HL-60/S4 treated with phorbol 12-myristate 13-acetate at 8.2 ng/mL for 4 days and 3 days (cell line): ENCODE measurements at regions not wholly inside any gene's neighbourhood (a gene's known extent, or its start where the extent isn't known, plus 50 kb on each side); places are given as distances from the start of the nearest gene placed in this dataset.
"Not testable (repeated sequence)": the region's sequence is repeated elsewhere in the genome, so short reads cannot be mapped to it uniquely, and the experiment has no call there.

Experiments
- in situ Hi-C: fragments of 300-500 bp; cut with MboI; formaldehyde crosslinking; loops from 2 replicates; pipeline ENCODE4 v1.15.0; 2022; ENCODE audit warnings: low sequenced_read_pairs

DNA sequence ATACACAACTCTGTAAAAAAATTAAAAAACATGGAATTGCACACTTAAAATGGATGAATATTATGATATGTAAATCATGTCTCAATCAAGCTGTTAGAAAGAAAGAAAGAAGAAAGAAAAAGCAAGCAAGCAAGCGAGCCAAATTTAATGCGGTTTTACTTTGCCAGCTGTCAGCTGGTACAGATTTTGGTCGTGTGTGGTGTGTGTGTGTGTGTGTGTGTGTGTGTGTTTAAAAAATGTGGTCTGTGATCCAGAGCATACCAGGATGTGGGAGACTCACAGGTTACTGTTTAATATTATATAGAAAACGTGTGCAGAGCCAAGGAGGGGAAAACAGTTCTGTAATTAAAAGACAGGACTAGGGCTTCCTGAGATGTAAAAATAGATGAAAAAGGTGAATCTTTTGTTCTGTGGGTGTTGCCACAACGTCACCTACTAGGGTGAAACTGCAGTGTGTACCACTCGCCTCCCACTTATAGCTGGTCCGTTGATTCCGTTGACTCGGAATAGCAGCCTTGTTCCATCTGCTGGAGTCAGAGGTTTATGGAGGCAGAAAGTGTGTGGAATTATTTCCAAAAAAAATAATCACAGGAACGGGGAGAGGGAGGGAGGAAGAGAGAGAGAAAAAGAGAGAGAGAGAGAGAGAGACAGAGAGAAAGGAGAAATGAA, 197.7 kb downstream of the BCAS1 start:
- in situ Hi-C loops = no loop called here

DNA sequence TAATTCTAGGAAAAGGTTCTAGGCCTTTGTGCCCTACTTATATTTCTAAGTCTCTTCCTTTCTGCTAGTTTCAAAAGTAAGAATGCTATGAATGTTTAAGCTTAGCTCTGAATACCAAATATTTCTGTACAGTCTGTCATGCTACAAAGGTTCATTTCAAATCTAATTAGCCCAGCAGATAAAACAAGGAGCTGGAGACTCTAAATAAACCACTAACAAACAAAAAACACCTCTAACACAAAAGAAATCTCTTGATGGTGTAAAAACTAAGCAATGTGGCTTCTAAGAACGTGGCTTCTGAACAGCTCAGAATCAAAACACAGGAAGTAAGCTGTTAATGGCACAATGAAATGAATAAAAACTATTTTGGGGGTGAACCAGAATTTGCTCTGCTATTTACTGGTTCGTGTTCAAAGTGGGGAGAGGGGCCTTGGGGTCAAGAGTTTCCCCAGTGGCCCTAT, 198.3 kb downstream of the BCAS1 start:
- in situ Hi-C loops = no loop called here

DNA sequence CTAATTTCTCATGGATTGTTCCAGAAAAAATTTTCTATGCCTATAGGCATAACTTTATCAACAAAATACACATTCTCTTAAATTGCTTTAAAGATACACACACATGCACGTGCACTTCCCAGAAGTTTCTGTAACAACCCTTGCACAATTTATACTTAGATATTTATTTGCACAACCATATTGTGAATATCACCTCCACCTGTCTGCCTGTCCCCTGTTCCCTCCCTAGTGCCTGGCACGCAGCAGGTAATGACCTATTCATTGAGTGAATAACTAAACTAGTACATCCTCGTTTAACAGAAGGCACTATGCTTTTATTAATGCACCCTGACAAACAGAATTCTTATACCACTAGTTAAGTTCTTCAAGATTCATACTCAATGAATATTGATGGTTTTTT, 198.9 kb downstream of the BCAS1 start:
- in situ Hi-C loops = no loop called here

DNA sequence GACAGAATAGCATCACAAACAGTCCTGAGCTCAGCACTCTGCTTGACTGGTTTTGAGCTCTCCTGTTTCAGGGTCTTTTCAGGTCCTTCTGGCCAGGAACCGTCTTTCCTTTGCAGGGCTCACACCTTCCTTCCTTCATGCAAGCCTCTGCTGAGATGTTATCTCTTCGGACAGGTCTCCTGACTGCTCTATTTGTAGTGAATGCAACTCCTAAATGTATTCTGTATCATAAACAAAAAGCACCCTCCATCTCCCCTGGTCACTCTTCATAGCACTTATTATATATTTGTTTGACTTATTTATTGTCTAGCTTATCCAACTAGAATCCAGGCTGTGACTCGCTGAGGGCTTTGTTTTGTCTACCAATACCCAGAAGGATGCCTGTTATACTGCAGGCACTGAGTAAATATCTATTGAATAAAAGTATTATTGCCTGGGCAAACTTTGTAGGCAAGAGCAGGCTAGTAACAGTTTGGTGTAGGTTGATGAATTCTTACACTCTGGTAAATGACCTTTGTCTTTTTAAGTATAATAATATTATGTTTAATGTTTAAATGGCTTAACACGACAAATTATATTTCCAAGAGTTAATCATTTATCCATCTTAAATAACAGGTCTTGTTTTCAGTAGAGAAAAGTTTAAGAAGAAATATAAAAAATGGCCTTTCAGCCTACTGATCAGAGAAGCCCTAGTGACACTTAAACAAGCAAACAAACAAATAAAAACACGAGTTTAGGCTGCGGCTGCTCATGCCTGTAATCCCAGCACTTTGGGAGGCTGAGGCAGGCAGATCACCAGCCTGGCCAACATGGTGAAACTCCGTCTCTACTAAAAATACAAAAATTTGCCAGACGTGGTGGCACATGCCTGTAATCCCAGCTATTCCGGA, 199.7 kb downstream of the BCAS1 start:
- in situ Hi-C loops = no loop called here

DNA sequence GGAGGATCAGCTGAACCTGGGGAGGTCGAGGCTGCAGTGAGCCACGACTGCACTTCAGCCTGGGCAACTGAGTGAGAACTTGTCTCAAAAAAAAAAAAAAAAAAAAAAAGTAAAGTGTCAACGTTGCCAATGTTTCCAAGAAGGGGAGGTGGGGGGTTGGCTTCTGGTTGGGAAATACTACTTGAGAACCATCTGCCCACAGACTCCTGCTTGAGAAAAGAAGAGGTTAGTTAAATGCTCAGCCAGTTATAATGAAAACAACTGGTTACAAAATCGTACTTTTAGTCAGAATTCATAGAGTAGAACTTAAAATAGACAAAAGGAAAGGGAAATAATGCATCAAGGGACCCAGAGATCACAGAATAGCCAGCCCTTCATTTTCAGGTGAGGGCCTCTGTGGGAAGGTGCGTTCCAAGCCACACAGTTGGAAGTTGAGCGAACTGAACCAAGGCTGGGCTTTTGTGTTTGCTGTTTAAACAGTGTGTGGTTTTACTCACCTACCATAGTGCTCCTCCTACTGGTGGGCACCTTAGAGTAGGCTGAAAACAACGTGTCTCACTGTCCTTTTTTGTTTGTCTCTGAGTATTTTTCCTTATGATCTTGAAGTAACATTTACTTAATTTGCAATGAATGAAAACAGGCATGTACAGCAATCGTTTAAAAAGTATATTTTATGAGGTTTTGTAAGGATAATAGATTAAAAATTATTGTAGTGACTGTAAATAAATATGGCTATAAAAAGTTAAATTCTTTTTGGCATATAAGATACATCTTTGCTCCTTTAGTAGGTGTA, 200.7 kb downstream of the BCAS1 start:
- in situ Hi-C loops = no loop called here

DNA sequence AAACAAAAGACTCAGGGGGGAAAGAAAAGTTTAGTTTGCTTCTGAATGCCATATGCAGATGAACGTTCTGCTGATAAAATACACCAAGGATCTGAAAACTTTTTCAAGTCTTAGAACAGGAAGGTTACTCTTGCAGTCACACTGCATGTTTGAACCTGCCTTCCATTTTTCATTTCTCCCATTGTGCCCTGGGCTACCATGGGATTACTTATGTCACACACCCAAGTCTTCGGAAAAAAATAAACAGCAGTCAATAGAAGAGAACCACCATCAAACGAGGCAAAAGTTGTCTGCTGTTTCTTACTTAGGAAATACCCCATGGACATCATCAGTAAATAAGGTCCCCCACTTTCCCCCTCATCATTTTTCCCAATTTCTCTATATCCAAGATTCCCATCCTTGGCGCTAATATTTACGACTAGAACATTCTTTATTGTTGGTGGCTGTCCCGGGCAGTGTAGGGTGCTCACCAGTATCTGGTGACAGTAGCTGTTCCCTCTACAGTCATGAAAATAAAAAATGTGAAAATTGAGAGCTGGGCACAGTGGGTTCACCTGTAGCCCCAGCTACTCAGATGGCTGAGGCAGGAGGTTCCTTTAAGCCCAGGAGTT, 202.5 kb downstream of the BCAS1 start:
- in situ Hi-C loops = no loop called here

DNA sequence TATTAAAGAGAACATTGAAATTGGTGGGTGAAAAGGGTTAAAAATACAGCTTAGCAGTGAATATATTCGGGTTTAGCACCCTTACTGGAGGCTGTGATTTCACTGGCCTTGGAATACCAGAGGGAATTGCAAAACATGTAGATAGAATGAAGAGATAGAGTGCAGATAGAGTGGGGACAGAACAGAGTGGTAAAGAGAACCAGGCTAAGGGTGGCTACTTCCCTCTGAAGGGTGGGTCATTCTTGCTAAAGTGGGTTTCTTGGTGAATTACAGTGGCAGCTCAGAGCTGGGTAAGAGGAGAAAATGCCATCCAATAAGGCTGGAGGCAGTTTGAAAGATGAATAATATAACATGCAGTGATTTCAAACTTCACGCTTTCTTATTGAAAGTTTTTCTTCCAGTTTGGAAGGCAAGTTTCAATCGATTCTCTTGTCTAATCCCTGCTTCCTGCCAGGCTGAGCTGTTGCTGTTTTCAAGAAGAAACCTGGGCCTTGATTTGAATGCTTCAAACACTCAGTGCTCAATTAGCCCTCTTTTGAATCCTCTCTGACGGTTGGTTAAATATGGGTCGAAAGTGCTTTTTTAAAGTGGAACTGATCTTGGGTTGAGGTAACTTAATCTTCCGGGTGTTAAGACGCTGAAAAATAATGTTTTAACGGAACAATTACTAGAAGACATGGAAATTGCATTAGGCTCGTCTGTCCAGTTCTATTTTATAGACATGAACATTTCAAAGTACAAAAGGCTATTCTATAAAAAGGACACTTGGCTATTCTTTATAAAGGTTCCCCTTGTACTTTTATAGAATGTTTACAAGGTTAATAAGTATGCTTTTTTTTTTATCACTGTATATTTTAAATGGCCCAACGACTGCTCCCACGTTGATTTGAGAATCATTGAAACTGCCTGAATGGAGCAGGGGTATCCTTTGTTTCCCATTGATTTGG, 203.3 kb downstream of the BCAS1 start:
- in situ Hi-C loops = no loop called here

DNA sequence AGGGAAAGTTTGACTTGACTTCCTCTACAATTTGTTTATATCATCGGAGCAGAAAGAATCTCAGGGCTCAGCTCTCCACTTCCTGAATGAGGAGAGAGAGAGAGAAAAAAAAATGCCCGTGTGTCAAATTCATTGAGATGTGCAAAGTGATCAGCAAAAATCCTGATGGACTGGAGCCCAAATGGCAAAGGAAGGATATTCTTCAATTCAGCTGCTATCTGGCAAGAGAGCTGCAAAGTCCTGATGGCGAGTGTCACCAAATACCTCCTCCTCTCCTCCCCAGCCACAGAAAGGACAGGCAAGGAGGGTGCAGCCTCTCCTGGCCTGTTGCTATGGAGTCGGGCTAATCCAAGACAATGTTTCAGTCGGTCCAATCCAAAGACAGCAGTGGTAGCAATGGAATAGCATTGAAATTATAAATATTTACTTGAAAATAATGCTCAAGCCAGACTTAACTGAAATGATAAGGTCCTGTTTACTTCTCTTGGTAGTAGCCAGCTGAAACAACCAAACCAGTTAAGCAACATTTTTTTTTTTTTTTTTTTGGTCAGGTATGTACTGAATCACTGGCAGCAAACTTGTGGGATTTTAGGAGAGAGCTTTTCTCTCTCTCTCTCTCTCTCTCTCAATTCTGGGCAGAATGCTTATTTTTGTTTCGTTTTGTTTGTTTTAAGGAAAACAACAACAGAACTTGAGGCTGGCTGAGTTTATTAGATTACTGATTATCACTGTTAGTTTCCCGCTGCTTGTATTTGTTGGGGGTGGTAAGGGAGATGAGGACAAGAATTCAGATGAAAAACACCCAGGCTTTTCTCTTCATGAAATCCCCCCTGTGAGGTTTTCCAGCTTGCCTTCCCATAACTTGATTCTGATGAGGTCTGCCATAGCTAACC, 204.2 kb downstream of the BCAS1 start:
- in situ Hi-C loops = no loop called here

DNA sequence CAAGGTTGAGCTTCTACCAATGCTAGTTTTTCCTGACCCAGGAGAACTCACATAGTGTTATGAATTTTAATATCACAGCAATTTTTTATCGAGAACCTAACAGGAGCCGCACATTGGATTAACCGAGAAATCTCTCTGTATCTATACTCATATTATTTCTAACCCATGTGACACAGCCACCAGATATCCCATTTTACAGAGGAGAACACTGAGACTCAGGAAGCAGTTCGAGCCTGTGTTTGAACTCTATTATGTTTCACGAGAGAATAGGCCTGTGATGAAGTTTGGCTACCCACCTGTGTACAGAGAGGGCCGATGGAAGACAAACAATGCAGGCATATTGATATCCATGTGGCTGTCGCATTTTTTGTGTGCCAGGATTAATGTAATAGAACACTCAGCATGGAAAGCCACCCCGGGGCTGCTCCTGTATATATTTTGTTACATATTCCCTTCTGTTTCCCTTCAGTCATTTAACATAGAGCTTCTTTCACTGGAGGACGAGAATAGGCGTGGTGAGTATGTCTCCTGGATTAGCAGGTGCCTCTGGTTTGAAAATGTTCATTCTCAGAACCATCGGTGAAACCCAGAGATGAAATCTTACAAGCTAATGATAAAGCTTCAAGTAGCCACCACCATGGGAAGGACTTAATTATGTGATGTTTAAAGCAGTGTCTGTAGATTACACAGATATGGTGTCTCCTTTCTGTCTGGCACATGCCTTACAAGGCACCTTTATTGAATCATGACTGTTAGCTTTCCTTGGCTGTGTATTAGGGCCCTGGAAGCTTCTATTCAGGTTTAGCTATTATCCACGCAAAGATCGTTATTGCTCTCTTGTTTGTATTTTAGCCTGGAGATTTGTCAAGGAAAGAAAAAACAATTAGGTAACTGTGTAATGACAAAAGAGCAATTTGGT, 205.4 kb downstream of the BCAS1 start:
- in situ Hi-C loops = not testable (repeated sequence)

DNA sequence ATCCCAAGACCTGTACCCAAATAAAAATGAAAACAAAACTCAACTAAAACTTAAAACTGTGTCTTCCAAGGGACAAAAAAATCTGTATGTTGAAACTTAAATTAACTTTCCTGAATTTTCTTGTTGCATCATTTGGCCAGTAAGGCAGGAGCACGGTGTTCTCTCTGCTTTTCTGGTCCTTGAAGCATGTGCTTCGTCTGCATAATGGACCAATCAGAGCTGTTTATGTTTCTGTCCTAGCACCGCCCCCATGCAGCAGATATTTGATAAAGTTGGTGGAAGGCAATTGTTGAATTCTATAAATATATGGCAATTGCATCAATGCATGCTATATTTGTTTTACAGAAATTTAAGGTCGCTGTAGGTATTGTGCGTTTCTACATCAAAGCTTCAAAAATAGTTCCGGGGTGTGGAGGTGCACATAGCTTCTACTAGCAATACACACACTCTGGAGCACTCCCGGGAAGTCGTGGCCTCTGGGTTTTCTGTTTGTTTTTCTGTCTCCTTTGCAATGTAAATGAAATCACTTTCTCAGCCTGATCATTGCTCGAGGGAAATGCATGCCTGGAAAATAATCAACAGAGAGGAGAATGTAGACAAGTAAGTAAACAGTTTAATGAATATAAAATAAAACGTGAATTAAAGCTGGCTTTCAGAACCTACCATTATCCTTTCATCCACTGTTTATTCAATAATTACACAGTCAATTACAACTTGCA, 206.3 kb downstream of the BCAS1 start:
- in situ Hi-C loops = not testable (repeated sequence)

DNA sequence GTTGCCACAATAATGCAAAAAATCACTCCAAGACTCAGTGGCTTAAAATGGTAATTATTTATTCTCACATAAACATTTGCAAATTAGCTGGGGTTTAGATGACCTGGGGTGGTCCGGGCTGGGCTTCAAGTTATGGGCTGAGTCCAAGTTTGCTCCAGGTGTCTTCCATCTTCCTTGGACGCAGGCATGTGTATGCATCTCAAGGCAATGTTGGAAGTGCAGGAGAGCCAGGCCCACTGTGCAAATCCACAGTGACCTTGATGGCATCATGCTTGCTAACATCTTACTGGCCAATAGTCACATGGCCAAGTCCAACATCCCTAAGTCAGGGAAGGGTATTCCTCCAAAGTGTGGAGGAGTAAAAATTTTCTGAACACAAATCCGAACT, 206.9 kb downstream of the BCAS1 start:
- in situ Hi-C loops = not testable (repeated sequence)

DNA sequence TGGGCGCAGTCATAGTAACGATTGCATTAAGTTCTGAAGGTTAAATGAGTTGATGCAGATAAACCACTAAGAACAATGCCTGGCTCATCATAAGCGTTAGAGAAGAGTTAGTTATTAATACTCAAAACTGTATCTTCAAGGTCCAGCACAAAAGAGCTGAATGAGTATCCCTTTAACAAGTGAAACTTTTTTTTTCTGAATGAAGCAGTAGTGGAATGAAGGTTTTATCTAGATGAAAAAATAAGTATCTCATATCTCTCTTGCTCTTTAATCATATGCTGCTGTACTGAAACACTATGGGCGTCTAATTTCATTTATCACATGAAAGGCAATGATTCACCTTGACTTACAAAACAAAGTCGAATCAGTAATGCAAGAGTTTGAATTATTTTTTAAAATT, 207.4 kb downstream of the BCAS1 start:
- in situ Hi-C loops = not testable (repeated sequence)

DNA sequence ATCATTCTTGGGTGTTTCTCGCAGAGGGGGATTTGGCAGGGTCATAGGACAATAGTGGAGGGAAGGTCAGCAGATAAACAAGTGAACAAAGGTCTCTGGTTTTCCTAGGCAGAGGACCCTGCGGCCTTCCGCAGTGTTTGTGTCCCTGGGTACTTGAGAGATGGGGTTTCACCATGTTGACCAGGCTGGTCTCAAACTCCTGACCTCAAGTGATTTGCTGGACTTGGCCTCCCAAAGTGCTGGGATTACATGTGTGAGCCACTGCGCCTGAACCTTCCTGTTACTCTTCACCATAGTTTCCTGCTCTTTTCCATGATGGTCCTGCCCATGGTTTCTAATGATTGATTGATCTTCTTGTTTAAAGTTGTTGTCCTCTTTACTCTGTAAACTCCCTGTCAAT, 207.9 kb downstream of the BCAS1 start:
- in situ Hi-C loops = not testable (repeated sequence)

DNA sequence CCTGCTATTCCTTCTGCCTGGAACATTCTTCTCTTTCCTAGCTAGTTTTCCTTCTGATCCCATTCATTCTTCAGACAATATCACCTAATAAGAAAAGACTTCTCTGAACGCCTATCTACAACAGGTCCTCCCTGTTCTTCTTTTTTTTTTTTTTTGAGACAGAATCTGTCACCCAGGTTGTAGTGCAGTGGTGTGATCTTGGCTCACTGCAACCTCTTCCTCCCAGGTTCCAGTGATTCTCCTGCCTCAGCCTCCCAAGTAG, 208.3 kb downstream of the BCAS1 start:
- in situ Hi-C loops = not testable (repeated sequence)

DNA sequence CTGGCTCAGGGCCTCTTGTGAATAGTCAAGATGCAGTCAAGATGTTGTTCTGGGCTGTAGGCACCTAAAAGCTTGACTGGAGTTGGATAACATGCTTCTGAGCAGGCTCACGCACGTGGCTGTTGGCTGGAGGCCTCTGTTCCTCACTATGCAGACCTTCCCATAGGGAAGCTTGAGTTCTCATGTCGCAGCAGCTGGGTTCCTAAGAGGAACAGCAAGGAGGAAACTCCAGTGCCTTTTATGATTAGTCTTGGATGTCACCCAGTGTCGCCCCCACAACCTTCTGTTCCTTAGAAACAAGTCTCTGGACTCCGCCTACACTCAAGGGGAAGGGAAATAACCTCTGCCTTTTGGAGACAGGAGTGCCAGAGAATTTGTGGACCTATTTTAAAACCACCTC, 210.7 kb downstream of the BCAS1 start:
- in situ Hi-C loops = no loop called here

DNA sequence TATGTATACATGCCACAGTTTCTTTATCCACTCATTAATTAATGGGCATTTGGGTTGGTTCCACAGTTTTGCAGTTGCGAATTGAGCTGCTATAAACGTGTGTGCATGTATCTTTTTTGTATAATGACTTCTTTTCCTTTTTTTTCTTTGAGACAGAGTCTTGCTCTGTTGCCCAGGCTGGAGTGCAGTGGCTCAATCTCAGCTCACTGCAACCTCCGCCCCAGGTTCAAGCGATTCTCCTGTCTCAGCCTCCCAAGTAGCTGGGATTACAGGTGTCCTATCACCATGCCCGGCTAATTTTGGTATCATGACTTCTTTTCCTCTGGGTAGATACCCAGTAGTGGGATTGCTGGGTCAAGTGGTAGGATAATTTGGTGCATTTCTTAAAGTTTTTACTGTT, 211.4 kb downstream of the BCAS1 start:
- in situ Hi-C loops = not testable (repeated sequence)

DNA sequence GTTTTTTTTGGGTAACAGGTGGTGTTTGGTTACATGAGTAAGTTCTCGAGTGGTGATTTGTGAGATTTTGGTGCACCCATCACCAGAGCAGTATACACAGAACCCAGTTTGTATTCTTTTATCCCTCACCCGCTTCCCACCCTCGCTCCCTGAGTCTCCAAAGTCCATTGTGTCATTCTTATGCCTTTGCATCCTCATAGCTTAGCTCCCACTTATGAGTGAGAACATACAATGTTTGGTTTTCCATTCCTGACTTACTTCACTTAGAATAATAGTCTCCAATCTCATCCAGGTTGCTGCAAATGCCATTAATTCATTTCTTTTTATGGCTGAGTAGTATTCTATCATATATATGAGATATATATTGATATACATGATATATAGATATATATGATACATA, 211.9 kb downstream of the BCAS1 start:
- in situ Hi-C loops = not testable (repeated sequence)
